T-helper 2 cell treated with Interferon-gamma antibody and Interleukin-4, amounts not matched to agents 5 μg/mL and 100 μg/mL, for 36 hours (primary cell): ENCODE measurements at regions not wholly inside any gene's neighbourhood (a gene's known extent, or its start where the extent isn't known, plus 50 kb on each side); places are given as distances from the start of the nearest gene placed in this dataset.

Source experiments
- DNase-seq: peaks from one replicate; pipeline ENCODE4 v3.0.0; 2021; ENCODE audit warnings: low spot score
- H3K27ac Mint-ChIP-seq: one replicate; pipeline ENCODE4 v1.8.0; 2021; ENCODE audit warnings: mild to moderate bottlenecking, mixed read lengths
- H3K27me3 Mint-ChIP-seq: one replicate; pipeline ENCODE4 v1.8.0; 2021; ENCODE audit warnings: low read depth, mixed read lengths
- H3K36me3 Mint-ChIP-seq: one replicate; pipeline ENCODE4 v1.8.0; 2021; ENCODE audit warnings: low read depth, mixed read lengths
- H3K4me1 Mint-ChIP-seq: one replicate; pipeline ENCODE4 v1.8.0; 2021; ENCODE audit warnings: low read depth, mixed read lengths
- H3K4me3 Mint-ChIP-seq: one replicate; pipeline ENCODE4 v1.8.0; 2022; ENCODE audit warnings: mild to moderate bottlenecking, moderate library complexity, mixed read lengths
- H3K9me3 Mint-ChIP-seq: one replicate; pipeline ENCODE4 v1.8.0; 2021; ENCODE audit warnings: mixed read lengths

- H3K4me1 Mint-ChIP-seq, result peaks cover 3% of the 10 kb centered on the region
- no peak overlapping the region for H3K4me3 Mint-ChIP-seq
- no peak overlapping the region for H3K27ac Mint-ChIP-seq
- H3K27me3 Mint-ChIP-seq, result peaks cover 8% of the 10 kb centered on the region
- DNase-seq, result no peak
- H3K36me3 Mint-ChIP-seq, result no peaks in the 10 kb centered on the region
- H3K9me3 Mint-ChIP-seq, result no peaks in the 10 kb centered on the region
Measured at GRCh38 chr1:116308276-116308675, 64.8 kb upstream of the ATP1A1 start.

GRCh38 chr1:116309090-116309870, 63.8 kb upstream of the ATP1A1 start:
- peaks cover 3% of the 10 kb centered on the region for H3K4me1 Mint-ChIP-seq
- no peak for DNase-seq
- no peak overlapping the region for H3K4me3 Mint-ChIP-seq
- H3K36me3 Mint-ChIP-seq, result no peaks in the 10 kb centered on the region
- no peak overlapping the region for H3K27ac Mint-ChIP-seq
- H3K9me3 Mint-ChIP-seq, result no peaks in the 10 kb centered on the region
- peaks cover 4% of the 10 kb centered on the region for H3K27me3 Mint-ChIP-seq

GRCh38 chr1:116310180-116310579, 62.9 kb upstream of the ATP1A1 start:
- H3K27me3 Mint-ChIP-seq, result peaks cover 4% of the 10 kb centered on the region
- H3K4me1 Mint-ChIP-seq, result peaks cover 3% of the 10 kb centered on the region
- no peaks in the 10 kb centered on the region for H3K9me3 Mint-ChIP-seq
- H3K27ac Mint-ChIP-seq, result no peak overlapping the region
- H3K4me3 Mint-ChIP-seq, result no peak overlapping the region
- no peak for DNase-seq
- H3K36me3 Mint-ChIP-seq, result no peaks in the 10 kb centered on the region

GRCh38 chr1:116311193-116311592, 61.9 kb upstream of the ATP1A1 start:
- peaks cover 3% of the 10 kb centered on the region for H3K4me1 Mint-ChIP-seq
- H3K9me3 Mint-ChIP-seq, result no peaks in the 10 kb centered on the region
- H3K27me3 Mint-ChIP-seq, result peaks cover 2% of the 10 kb centered on the region
- no peak overlapping the region for H3K27ac Mint-ChIP-seq
- H3K36me3 Mint-ChIP-seq, result no peaks in the 10 kb centered on the region
- no peak overlapping the region for H3K4me3 Mint-ChIP-seq
- no peak for DNase-seq

- no peak overlapping the region for H3K4me3 Mint-ChIP-seq
- no peaks in the 10 kb centered on the region for H3K36me3 Mint-ChIP-seq
- no peaks in the 10 kb centered on the region for H3K9me3 Mint-ChIP-seq
- H3K4me1 Mint-ChIP-seq, result peaks cover 3% of the 10 kb centered on the region
- H3K27me3 Mint-ChIP-seq, result peaks cover 2% of the 10 kb centered on the region
- DNase-seq, result no peak
- no peak overlapping the region for H3K27ac Mint-ChIP-seq
Measured at GRCh38 chr1:116311756-116312680, 61.0 kb upstream of the ATP1A1 start.

GRCh38 chr1:116312681-116313069, 60.4 kb upstream of the ATP1A1 start:
- H3K4me3 Mint-ChIP-seq, result no peak overlapping the region
- peaks cover 3% of the 10 kb centered on the region for H3K4me1 Mint-ChIP-seq
- H3K9me3 Mint-ChIP-seq, result no peaks in the 10 kb centered on the region
- DNase-seq, result no peak
- H3K27ac Mint-ChIP-seq, result no peak overlapping the region
- H3K27me3 Mint-ChIP-seq, result peaks cover 2% of the 10 kb centered on the region
- H3K36me3 Mint-ChIP-seq, result no peaks in the 10 kb centered on the region

- Mint-ChIP-seq H3K27ac (no peak overlapping the region), H3K4me1 (peaks cover 3% of the 10 kb centered on the region), H3K36me3 (no peaks in the 10 kb centered on the region), H3K9me3 (no peaks in the 10 kb centered on the region), H3K4me3 (no peak overlapping the region), H3K27me3 (peaks cover 2% of the 10 kb centered on the region)
- no peak for DNase-seq
Measured at GRCh38 chr1:116313776-116314175, 59.3 kb upstream of the ATP1A1 start.

- Mint-ChIP-seq H3K27ac (no peak overlapping the region), H3K4me1 (peaks cover 3% of the 10 kb centered on the region), H3K4me3 (no peak overlapping the region), H3K9me3 (no peaks in the 10 kb centered on the region), H3K27me3 (peaks cover 2% of the 10 kb centered on the region), H3K36me3 (no peaks in the 10 kb centered on the region)
- DNase-seq, result no peak
Measured at GRCh38 chr1:116314305-116314919, 58.6 kb upstream of the ATP1A1 start.

GRCh38 chr1:116316373-116316772, 56.7 kb upstream of the ATP1A1 start:
- Mint-ChIP-seq H3K27ac (no peak overlapping the region), H3K4me1 (peaks cover 3% of the 10 kb centered on the region), H3K27me3 (peaks cover 2% of the 10 kb centered on the region), H3K9me3 (no peaks in the 10 kb centered on the region), H3K4me3 (no peak overlapping the region), H3K36me3 (no peaks in the 10 kb centered on the region)
- no peak for DNase-seq

GRCh38 chr1:116318897-116319296, 54.1 kb upstream of the ATP1A1 start:
- Mint-ChIP-seq H3K36me3 (no peaks in the 10 kb centered on the region), H3K27ac (no peak overlapping the region), H3K4me3 (no peak overlapping the region), H3K4me1 (peaks cover 17% of the 10 kb centered on the region), H3K9me3 (no peaks in the 10 kb centered on the region), H3K27me3 (peaks cover 2% of the 10 kb centered on the region)
- no peak for DNase-seq

- Mint-ChIP-seq H3K27me3 (no peaks in the 10 kb centered on the region), H3K4me1 (peaks cover 31% of the 10 kb centered on the region)
Measured at GRCh38 chr1:116320874-116321273, 52.2 kb upstream of the ATP1A1 start.

GRCh38 chr1:116321766-116322175, 51.3 kb upstream of the ATP1A1 start:
- H3K27me3 Mint-ChIP-seq, result no peaks in the 10 kb centered on the region
- H3K27ac Mint-ChIP-seq, result peak overlapping the region; percentile 6
- H3K36me3 Mint-ChIP-seq, result no peaks in the 10 kb centered on the region
- H3K9me3 Mint-ChIP-seq, result no peaks in the 10 kb centered on the region
- no peak for DNase-seq
- peaks cover 38% of the 10 kb centered on the region for H3K4me1 Mint-ChIP-seq
- H3K4me3 Mint-ChIP-seq, result peak overlapping the region; percentile 2

More at GRCh38 chr1:116320874-116321273, 52.2 kb upstream of the ATP1A1 start:
- H3K36me3 Mint-ChIP-seq, result no peaks in the 10 kb centered on the region
- H3K27ac Mint-ChIP-seq, result no peak overlapping the region
- no peak for DNase-seq
- no peak overlapping the region for H3K4me3 Mint-ChIP-seq
- H3K9me3 Mint-ChIP-seq, result no peaks in the 10 kb centered on the region

GRCh38 chr1:116322752-116323405, 50.2 kb upstream of the ATP1A1 start:
- peaks cover 40% of the 10 kb centered on the region for H3K4me1 Mint-ChIP-seq
- no peak for DNase-seq
- peak overlapping the region; percentile 20 for H3K27ac Mint-ChIP-seq
- H3K27me3 Mint-ChIP-seq, result no peaks in the 10 kb centered on the region
- H3K36me3 Mint-ChIP-seq, result no peaks in the 10 kb centered on the region
- H3K4me3 Mint-ChIP-seq, result no peak overlapping the region
- no peaks in the 10 kb centered on the region for H3K9me3 Mint-ChIP-seq
